MM.1S (cell line): ENCODE measurements at regions not wholly inside any gene's neighbourhood (a gene's known extent, or its start where the extent isn't known, plus 50 kb on each side); places are given as distances from the start of the nearest gene placed in this dataset.

Experiments used
- DNase-seq: peaks from one replicate; pipeline ENCODE4 v3.0.0-alpha.2; 2015
- H2AFZ ChIP-seq: fragments of 300-600 bp; sonication (generic); 2 replicates; pipeline ENCODE4 v1.6.0; 2016; ENCODE audit warnings: antibody characterized with exemption, low read length
- H3F3A ChIP-seq: fragments of 300-600 bp; sonication (generic); 2 replicates; pipeline ENCODE4 v1.6.1; 2016; ENCODE audit warnings: mild to moderate bottlenecking, antibody characterized with exemption, low read length, moderate library complexity, mixed read lengths; ENCODE audit not compliant: insufficient read depth
- H3K27ac ChIP-seq: fragments of 300-600 bp; sonication (generic); 2 replicates; pipeline ENCODE4 v1.5.1; 2016; ENCODE audit warnings: mild to moderate bottlenecking, low read length
- H3K27me3 ChIP-seq: fragments of 300-600 bp; sonication (generic); replicated peaks from 2 replicates; pipeline ENCODE4 v1.6.0; 2016; ENCODE audit warnings: low read length; ENCODE audit not compliant: insufficient read depth
- H3K36me3 ChIP-seq: fragments of 300-600 bp; sonication (generic); replicated peaks from 2 replicates; pipeline ENCODE4 v1.6.1; 2016; ENCODE audit warnings: mild to moderate bottlenecking, low read length, mixed read lengths; ENCODE audit not compliant: insufficient read depth
- H3K4me1 ChIP-seq: fragments of 300-600 bp; sonication (generic); 2 replicates; pipeline ENCODE4 v1.6.1; 2016; ENCODE audit warnings: low read length, mixed read lengths
- H3K4me2 ChIP-seq: fragments of 300-600 bp; sonication (generic); 2 replicates; pipeline ENCODE4 v1.6.0; 2016; ENCODE audit warnings: low read depth, low read length
- H3K4me3 ChIP-seq: fragments of 300-600 bp; sonication (generic); 2 replicates; pipeline ENCODE4 v1.5.1; 2016; ENCODE audit warnings: low read length, mixed read lengths
- H3K79me2 ChIP-seq: fragments of 300-600 bp; sonication (generic); 2 replicates; pipeline ENCODE4 v1.6.1; 2016; ENCODE audit warnings: mixed run types, low read length, mixed read lengths
- H3K9ac ChIP-seq: fragments of 300-600 bp; sonication (generic); 2 replicates; pipeline ENCODE4 v1.6.1; 2016; ENCODE audit warnings: low read length, mixed read lengths
- H3K9me2 ChIP-seq: fragments of 300-600 bp; sonication (generic); replicated peaks from 2 replicates; pipeline ENCODE4 v1.6.1; 2016; ENCODE audit warnings: mild to moderate bottlenecking, low read length, mixed read lengths; ENCODE audit not compliant: insufficient read depth
- H3K9me3 ChIP-seq: fragments of 300-600 bp; sonication (generic); replicated peaks from 2 replicates; pipeline ENCODE4 v1.6.1; 2016; ENCODE audit warnings: mild to moderate bottlenecking, low read length, mixed read lengths; ENCODE audit not compliant: insufficient read depth
- H4K20me1 ChIP-seq: fragments of 300-600 bp; sonication (generic); 2 replicates; pipeline ENCODE4 v1.6.1; 2016; ENCODE audit warnings: mild to moderate bottlenecking, low read length, moderate library complexity, mixed read lengths; ENCODE audit not compliant: insufficient read depth
- CTCF ChIP-seq: fragments of 300-600 bp; sonication (generic); IDR thresholded peaks from 2 replicates; pipeline ENCODE4 v1.5.1; 2016; ENCODE audit warnings: antibody characterized with exemption, low read length, mixed read lengths
- EZH2 ChIP-seq: fragments of 300-600 bp; sonication (generic); optimal IDR thresholded peaks from 2 replicates; pipeline ENCODE3; 2017; ENCODE audit warnings: low read depth, mild to moderate bottlenecking, antibody characterized with exemption, low read length, mixed read lengths
- EZH2phosphoT487 ChIP-seq: fragments of 300-600 bp; sonication (generic); IDR thresholded peaks from 2 replicates; pipeline ENCODE4 v1.6.1; 2018; ENCODE audit warnings: antibody characterized with exemption, low read length

GRCh38 chr20:56698297-56698696 lies 69.2 kb downstream of the TFAP2C start:
- no peaks in the 10 kb centered on the region for H3K4me1 ChIP-seq
- H3F3A ChIP-seq = no peaks in the 10 kb centered on the region
- DNase-seq = no peak
- no peak overlapping the region for H3K4me2 ChIP-seq
- H4K20me1 ChIP-seq = no peaks in the 10 kb centered on the region
- no peak overlapping the region for H3K4me3 ChIP-seq
- H2AFZ ChIP-seq = no peak overlapping the region
- H3K79me2 ChIP-seq = no peaks in the 10 kb centered on the region
- H3K36me3 ChIP-seq = no peaks in the 10 kb centered on the region
- H3K27ac ChIP-seq = no peak overlapping the region
- H3K27me3 ChIP-seq = peaks cover 4% of the 10 kb centered on the region; the same call in 1 of the 2 replicates
- TF ChIP-seq CTCF (no peak), EZH2 (no peak), EZH2phosphoT487 (no peak)
- no peak overlapping the region for H3K9ac ChIP-seq
- H3K9me2 ChIP-seq = no peaks in the 10 kb centered on the region
- H3K9me3 ChIP-seq = no peaks in the 10 kb centered on the region

- no peak for DNase-seq
- no peak overlapping the region for H2AFZ ChIP-seq
- no peaks in the 10 kb centered on the region for H3K79me2 ChIP-seq
Observed at GRCh38 chr20:56698749-56699148, 69.6 kb downstream of the TFAP2C start.

GRCh38 chr20:56702931-56703840 lies 74.1 kb downstream of the TFAP2C start:
- Histone ChIP-seq H2AFZ (no peak overlapping the region), H3K27ac (no peak overlapping the region), H3K27me3 (peaks cover 31% of the 10 kb centered on the region), H4K20me1 (no peaks in the 10 kb centered on the region), H3F3A (no peaks in the 10 kb centered on the region), H3K4me3 (no peak overlapping the region), H3K4me1 (no peaks in the 10 kb centered on the region), H3K9me2 (no peaks in the 10 kb centered on the region), H3K9me3 (no peaks in the 10 kb centered on the region), H3K4me2 (no peak overlapping the region), H3K36me3 (no peaks in the 10 kb centered on the region), H3K9ac (no peak overlapping the region), H3K79me2 (no peaks in the 10 kb centered on the region)
- DNase-seq = no peak
- TF ChIP-seq EZH2 = no peak
- no peak for TF ChIP-seq CTCF
- no peak for TF ChIP-seq EZH2phosphoT487

More at GRCh38 chr20:56698749-56699148, 69.6 kb downstream of the TFAP2C start:
- Histone ChIP-seq H3K9me2 (no peaks in the 10 kb centered on the region), H3K36me3 (no peaks in the 10 kb centered on the region), H3K4me3 (no peak overlapping the region), H3F3A (no peaks in the 10 kb centered on the region), H3K4me2 (no peak overlapping the region), H3K27me3 (peaks cover 8% of the 10 kb centered on the region; the same call in 1 of the 2 replicates), H3K4me1 (no peaks in the 10 kb centered on the region), H3K9me3 (no peaks in the 10 kb centered on the region), H4K20me1 (no peaks in the 10 kb centered on the region), H3K9ac (no peak overlapping the region), H3K27ac (no peak overlapping the region)
- TF ChIP-seq EZH2 (no peak), CTCF (no peak), EZH2phosphoT487 (no peak)
